ENCODE measurements at regions not wholly inside any gene's neighbourhood (a gene's known extent, or its start where the extent isn't known, plus 50 kb on each side); places are given as distances from the start of the nearest gene placed in this dataset.

GRCh38 chr5:135097390-135097789 is 63.4 kb upstream of the PITX1 start:
- TF ChIP-seq CTCF (IDR thresholded peaks at IDR 0.05 in 4 of 5, conservative IDR thresholded peaks at IDR 0.05 in 1 of 5): no peak
- TF ChIP-seq POLR2A (IDR thresholded peaks at IDR 0.05): no peak
